ENCODE measurements at regions not wholly inside any gene's neighbourhood (a gene's known extent, or its start where the extent isn't known, plus 50 kb on each side); places are given as distances from the start of the nearest gene placed in this dataset.
A peak's percentile ranks its signal among the peaks of the same experiment; 100 is the strongest.

- TF ChIP-seq REST (IDR thresholded peaks at IDR 0.05; ENCODE audit: insufficient read depth in 1 of 2, low read depth in 2 of 2, low read length in 2 of 2) (no peak), TAF1 (IDR thresholded peaks at IDR 0.05; ENCODE audit: borderline replicate concordance, insufficient read depth, low read length) (no peak)
Observed at GRCh38 chr6:153251326-153251725, 120.2 kb upstream of the RGS17 start.

- TF ChIP-seq FOXP2 (optimal IDR thresholded peaks at IDR 0.05; ENCODE audit: borderline replicate concordance, extremely low read depth, extremely low read length, insufficient read depth) = no peak
- no peak for TF ChIP-seq POLR2AphosphoS5 (IDR thresholded peaks at IDR 0.05; ENCODE audit: low read depth, low read length)
- no peak for TF ChIP-seq SIN3A (IDR thresholded peaks at IDR 0.05; ENCODE audit: borderline replicate concordance, insufficient read depth, low read length)
- no peak for TF ChIP-seq REST (IDR thresholded peaks at IDR 0.05; ENCODE audit: insufficient read depth in 1 of 2, low read depth in 2 of 2, low read length in 2 of 2)
- TF ChIP-seq TAF1 (IDR thresholded peaks at IDR 0.05; ENCODE audit: borderline replicate concordance, insufficient read depth, low read length) = no peak
Observed at GRCh38 chr6:153237670-153238069, 106.6 kb upstream of the RGS17 start.

GRCh38 chr6:153231048-153231646, 100.1 kb upstream of the RGS17 start:
- TF ChIP-seq FOXP2 (optimal IDR thresholded peaks at IDR 0.05; ENCODE audit: borderline replicate concordance, extremely low read depth, extremely low read length, insufficient read depth) (peak; percentile 14), SIN3A (IDR thresholded peaks at IDR 0.05; ENCODE audit: borderline replicate concordance, insufficient read depth, low read length) (no peak)

GRCh38 chr6:153218184-153218792, 87.2 kb upstream of the RGS17 start:
- no peak for TF ChIP-seq REST (IDR thresholded peaks at IDR 0.05; ENCODE audit: insufficient read depth in 1 of 2, low read depth in 2 of 2, low read length in 2 of 2)
- no peak for TF ChIP-seq FOXP2 (optimal IDR thresholded peaks at IDR 0.05; ENCODE audit: borderline replicate concordance, extremely low read depth, extremely low read length, insufficient read depth)
- no peak for TF ChIP-seq POLR2AphosphoS5 (IDR thresholded peaks at IDR 0.05; ENCODE audit: low read depth, low read length)
- TF ChIP-seq SIN3A (IDR thresholded peaks at IDR 0.05; ENCODE audit: borderline replicate concordance, insufficient read depth, low read length) = no peak

- TF ChIP-seq TAF1 (IDR thresholded peaks at IDR 0.05; ENCODE audit: borderline replicate concordance, insufficient read depth, low read length) = no peak
- no peak for TF ChIP-seq POLR2AphosphoS5 (IDR thresholded peaks at IDR 0.05; ENCODE audit: low read depth, low read length)
- TF ChIP-seq SIN3A (IDR thresholded peaks at IDR 0.05; ENCODE audit: borderline replicate concordance, insufficient read depth, low read length) = no peak
- no peak for TF ChIP-seq FOXP2 (optimal IDR thresholded peaks at IDR 0.05; ENCODE audit: borderline replicate concordance, extremely low read depth, extremely low read length, insufficient read depth)
- no peak for TF ChIP-seq REST (IDR thresholded peaks at IDR 0.05; ENCODE audit: insufficient read depth in 1 of 2, low read depth in 2 of 2, low read length in 2 of 2)
Observed at GRCh38 chr6:153216789-153217188, 85.7 kb upstream of the RGS17 start.

All from PFSK-1 (cell line).